CD4-positive, alpha-beta T cell treated with Interleukin-6 for 4 hours (primary cell): ENCODE measurements at regions not wholly inside any gene's neighbourhood (a gene's known extent, or its start where the extent isn't known, plus 50 kb on each side); places are given as distances from the start of the nearest gene placed in this dataset.

Source experiments
- DNase-seq: peaks from one replicate; pipeline ENCODE4 v3.0.0-alpha.2; 2020; ENCODE audit warnings: mixed read lengths

DNA sequence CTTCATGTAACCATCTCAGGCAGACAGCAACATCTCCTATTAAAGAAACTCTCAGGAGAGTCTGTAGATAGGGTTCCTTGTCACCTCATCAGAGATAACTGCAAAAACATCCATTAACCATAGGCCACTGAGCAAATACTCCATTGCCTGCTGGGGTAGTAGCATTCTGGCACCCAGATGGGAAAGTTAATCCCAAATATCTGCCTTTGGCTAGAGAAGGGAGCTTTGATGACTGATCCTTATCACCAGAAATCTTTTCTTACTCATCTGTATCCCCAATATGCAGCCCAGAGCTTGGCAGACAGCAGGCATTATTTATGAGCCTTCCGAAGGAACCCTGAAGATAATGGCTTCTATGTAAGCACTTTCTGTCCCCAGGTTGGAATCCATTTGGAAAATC lies 173.1 kb downstream of the MFSD1 start:
- DNase-seq = no peak

GRCh38 chr3:158976966-158977365 lies 175.1 kb downstream of the MFSD1 start:
- no peak for DNase-seq

DNA sequence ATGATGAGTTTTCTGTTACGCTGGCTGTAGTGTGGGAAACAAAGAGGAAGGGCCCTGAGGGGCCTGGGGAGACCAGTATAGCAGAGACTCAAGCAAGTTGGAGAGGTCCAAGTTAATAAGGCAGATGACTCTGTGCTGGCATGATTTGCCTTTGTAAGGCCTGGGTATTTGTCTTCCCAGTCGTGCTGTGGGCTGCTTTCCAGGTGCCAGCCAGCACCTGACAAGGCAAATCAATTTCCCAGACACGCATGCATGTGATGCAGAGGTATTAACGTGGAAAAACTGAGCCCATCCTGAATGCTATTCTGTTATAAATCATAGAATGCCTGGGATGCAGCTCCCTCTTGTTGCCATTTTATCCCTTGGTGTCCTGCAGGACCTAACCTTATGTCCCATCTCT lies 175.6 kb downstream of the MFSD1 start:
- DNase-seq = no peak

GRCh38 chr3:158983216-158984099 lies 181.6 kb downstream of the MFSD1 start:
- no peak for DNase-seq

- no peak for DNase-seq
Observed at GRCh38 chr3:158991146-158991705, 189.4 kb downstream of the MFSD1 start.

GRCh38 chr3:158992463-158992862 lies 190.6 kb downstream of the MFSD1 start:
- DNase-seq = no peak

DNA sequence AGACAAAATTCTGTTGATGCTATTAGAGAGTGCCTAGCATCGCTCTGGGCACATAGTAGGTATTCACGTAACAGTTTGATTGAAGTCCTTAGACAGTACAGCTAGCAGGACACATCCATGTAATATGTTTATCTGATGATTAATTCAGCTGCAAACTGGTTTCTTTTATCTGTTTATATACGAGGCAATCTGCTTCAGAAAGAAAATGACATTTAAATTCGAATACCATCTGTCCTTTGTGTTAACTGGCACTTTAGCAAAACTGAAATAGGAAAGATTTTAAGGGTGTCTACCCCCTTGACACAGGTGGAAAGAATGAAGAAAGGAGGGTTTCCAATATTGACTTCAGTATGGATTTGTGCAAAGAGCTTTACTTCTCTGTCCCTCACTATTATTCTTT lies 192.5 kb downstream of the MFSD1 start:
- DNase-seq = no peak

- DNase-seq = no peak
Observed at GRCh38 chr3:159001711-159002110, 199.9 kb downstream of the MFSD1 start.

GRCh38 chr3:159005137-159005536 lies 203.3 kb downstream of the MFSD1 start:
- no peak for DNase-seq

DNA sequence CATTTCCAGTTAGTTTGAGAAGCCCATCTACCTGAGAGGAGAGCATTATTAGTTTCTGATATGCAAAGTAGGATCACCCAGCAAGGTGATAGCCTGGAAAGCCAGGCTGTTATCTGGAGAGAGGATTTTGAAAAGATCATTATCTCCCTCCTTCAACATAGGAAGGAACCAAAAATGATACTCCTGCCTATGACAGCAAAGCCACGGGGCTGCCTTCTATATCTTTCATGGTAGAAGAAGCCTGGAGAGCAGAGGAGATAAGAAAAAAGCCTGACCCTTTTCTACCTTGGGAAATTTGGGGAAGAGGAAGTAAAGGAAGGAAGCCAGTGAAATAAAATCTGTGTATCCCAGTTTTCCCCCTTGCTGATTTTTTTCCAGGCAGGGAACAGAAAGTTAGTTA lies 205.5 kb downstream of the MFSD1 start:
- no peak for DNase-seq

- no peak for DNase-seq
Observed at GRCh38 chr3:159008401-159008800, 206.5 kb downstream of the MFSD1 start.

GRCh38 chr3:159018341-159018740 lies 216.5 kb downstream of the MFSD1 start:
- DNase-seq = no peak

- DNase-seq = no peak
Observed at GRCh38 chr3:159025733-159026132, 223.9 kb downstream of the MFSD1 start.

- DNase-seq = no peak
Observed at GRCh38 chr3:159026510-159026909, 224.7 kb downstream of the MFSD1 start.

- no peak for DNase-seq
Observed at GRCh38 chr3:159028706-159029105, 226.9 kb downstream of the MFSD1 start.

DNA sequence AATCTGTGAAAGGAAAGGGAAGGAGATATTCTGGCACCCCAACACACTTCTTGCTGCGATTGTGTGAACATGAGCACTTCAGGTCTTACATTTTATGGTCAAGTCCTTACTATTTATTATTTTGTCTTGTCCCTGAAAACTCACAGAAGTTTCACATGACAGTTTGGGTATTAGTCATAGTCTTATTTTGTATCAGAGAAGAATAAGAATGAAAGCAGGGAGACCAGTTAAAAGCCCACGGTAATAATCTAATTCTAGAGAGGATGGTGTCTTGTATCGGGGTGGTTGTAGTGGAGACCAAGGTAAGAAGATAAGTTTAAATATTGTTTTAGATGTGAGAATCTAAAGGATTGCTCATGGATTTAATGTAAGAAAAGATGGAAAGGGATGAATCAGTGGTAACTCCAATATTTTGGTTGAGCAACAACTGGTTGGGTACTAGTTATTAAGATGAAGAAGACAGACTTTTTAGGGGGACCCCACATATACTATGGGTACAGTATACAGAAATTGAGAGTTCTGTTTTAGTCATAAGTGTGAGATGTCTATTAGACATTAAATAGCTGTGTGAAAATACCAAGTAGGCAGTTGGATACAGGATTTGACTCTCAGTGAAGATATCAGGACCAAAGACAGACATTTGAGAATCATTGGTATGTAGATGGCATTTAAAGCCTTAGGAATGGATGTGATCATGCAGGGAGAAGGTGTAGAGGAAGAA lies 227.6 kb downstream of the MFSD1 start:
- no peak for DNase-seq

GRCh38 chr3:159030138-159030670 lies 228.3 kb downstream of the MFSD1 start:
- no peak for DNase-seq

- DNase-seq = no peak
Observed at GRCh38 chr3:159030886-159031679, 229.2 kb downstream of the MFSD1 start.

DNA sequence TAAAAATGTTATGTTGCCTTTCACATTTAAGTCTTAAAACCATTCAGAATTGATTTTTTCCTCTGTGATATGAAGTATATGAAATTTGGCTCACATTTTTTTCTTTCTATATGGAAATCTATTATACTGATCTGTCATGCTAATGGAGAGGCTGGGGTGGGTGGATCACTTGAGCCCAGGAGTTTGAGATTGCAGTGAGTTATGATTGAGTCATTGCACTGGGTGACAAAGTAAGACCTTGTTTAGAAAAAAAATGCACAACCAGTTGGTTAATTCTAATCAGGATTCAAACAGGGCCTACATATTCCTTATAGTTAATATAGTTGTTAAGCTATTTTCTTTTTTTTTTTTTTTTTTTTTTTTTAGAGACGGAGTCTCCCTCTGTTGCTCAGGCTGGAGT lies 230.5 kb downstream of the MFSD1 start:
- DNase-seq = no peak

GRCh38 chr3:159038405-159038804 lies 236.6 kb downstream of the MFSD1 start:
- no peak for DNase-seq

GRCh38 chr3:159039286-159039685 lies 237.4 kb downstream of the MFSD1 start:
- DNase-seq = no peak

DNA sequence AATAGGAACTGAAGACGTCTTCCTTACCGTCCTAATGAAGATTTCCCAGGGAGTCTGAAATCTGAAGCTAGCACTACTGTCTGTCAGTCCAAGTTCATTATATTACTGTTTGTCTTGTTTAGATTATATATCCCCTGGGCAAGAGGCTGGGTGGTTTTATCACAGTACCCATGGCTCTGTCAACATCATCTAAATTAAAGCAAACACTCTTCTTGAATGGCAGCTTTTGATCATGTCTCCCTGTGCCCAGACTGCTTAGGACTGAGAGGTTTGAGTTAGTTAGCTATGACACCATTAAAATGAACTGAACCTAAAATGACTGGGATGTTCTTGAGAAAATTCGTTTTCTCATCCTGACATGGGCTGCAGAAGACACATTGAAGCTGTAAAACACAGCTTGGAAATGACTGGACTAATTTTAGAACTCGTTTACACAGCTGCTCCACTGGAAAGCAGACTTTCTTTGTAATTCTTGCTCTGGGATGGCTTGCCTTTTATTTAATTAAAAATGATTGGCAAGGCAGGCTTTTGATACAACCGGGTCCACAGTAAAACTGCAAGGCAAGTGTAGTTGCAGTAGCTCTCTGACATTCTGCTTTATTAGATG lies 243.5 kb downstream of the MFSD1 start:
- no peak for DNase-seq
